ENCODE measurements at regions not wholly inside any gene's neighbourhood (a gene's known extent, or its start where the extent isn't known, plus 50 kb on each side); places are given as distances from the start of the nearest gene placed in this dataset.
"Not testable (repeated sequence)": the region's sequence is repeated elsewhere in the genome, so short reads cannot be mapped to it uniquely, and the experiment has no call there.

GRCh38 chr4:28077203-28077602, 1216.6 kb downstream of the STIM2 start:
- TF ChIP-seq EZH2 (IDR thresholded peaks at IDR 0.05); POLR2AphosphoS5 (IDR thresholded peaks at IDR 0.05; ENCODE audit: borderline replicate concordance, low read depth, low read length); FOXP2 (optimal IDR thresholded peaks at IDR 0.05; ENCODE audit: control extremely low read depth, extremely low read length, insufficient read depth): not testable (repeated sequence)
